Heart right ventricle (tissue), 16 donors: ENCODE measurements at regions not wholly inside any gene's neighbourhood (a gene's known extent, or its start where the extent isn't known, plus 50 kb on each side); places are given as distances from the start of the nearest gene placed in this dataset.

ENCODE experiments used
- ATAC-seq, 8 donors: fragments of 200-7000 bp; cut with Tn5 transposase; one replicate each; pipeline ENCODE4 v1.9.1; 2020; ENCODE audit warnings: mild to moderate bottlenecking in 8 of 8, moderate library complexity in 8 of 8, moderate number of reproducible peaks in 1 of 8
- DNase-seq, 2 donors: peaks; one replicate each; pipeline ENCODE4 v3.0.0-alpha.2; 2020
- H3K27ac ChIP-seq, 10 donors: fragments of 200-600 bp; sonication (generic) in 2 of 10; one replicate each; pipeline versions ENCODE4 v1.5.0 to v1.8.0; 2020 to 2022; ENCODE audit warnings: mild to moderate bottlenecking in 3 of 10
- H3K27me3 ChIP-seq, 7 donors: fragments of 200-600 bp; one replicate each; pipeline ENCODE4 v1.8.0; 2021 to 2022; ENCODE audit warnings: mild to moderate bottlenecking in 2 of 7
- H3K36me3 ChIP-seq, 9 donors: fragments of 200-600 bp; sonication (generic) in 1 of 9; one replicate each; pipeline versions ENCODE4 v1.5.0 to v1.8.0; 2020 to 2022; ENCODE audit warnings: mild to moderate bottlenecking in 2 of 9
- H3K4me1 ChIP-seq, 9 donors: fragments of 200-600 bp; sonication (generic) in 1 of 9; one replicate each; pipeline versions ENCODE4 v1.5.0 to v1.8.0; 2020 to 2022; ENCODE audit warnings: mild to moderate bottlenecking in 4 of 9
- H3K4me3 ChIP-seq, 10 donors: fragments of 200-600 bp; sonication (generic) in 2 of 10; one replicate each; pipeline versions ENCODE4 v1.5.0 to v1.8.0; 2020 to 2022; ENCODE audit warnings: mild to moderate bottlenecking in 7 of 10, moderate library complexity in 2 of 10
- H3K9me3 ChIP-seq, 11 donors: fragments of 200-600 bp in 10 of 11; sonication (generic) in 2 of 11; one replicate each; pipeline versions ENCODE4 v1.5.0 to v1.8.0; 2013 to 2022; ENCODE audit warnings: mild to moderate bottlenecking in 2 of 11, control low read depth in 1 of 11, moderate library complexity in 1 of 11
- WGBS, 2 donors: extraction: QIAGEN DNeasy Blood & Tissue Kit; methylation state at CpG; one replicate each; pipeline ENCODE4 v1.1.7; 2013; ENCODE audit warnings: inconsistent platforms in 1 of 2; 5-methylcytosine and 5-hydroxymethylcytosine counted together
- intact Hi-C, 10 donors: fragments of 100-400 bp; cut with DNase I; formaldehyde crosslinking; loops; one replicate each; pipeline versions ENCODE4 v1.11.1 to v1.14.2; 2022
- TF ChIP-seq, protein P1 (sequence below), 9 donors: fragments of 200-600 bp; sonication (generic) in 2 of 9; IDR thresholded peaks; one replicate each; pipeline versions ENCODE4 v1.5.0 to v1.8.0; 2021 to 2022; ENCODE audit warnings: antibody characterized with exemption in 9 of 9, mild to moderate bottlenecking in 5 of 9, moderate library complexity in 1 of 9
- donor health status: Arrhythmogenic right ventricular cardiomyopathy.
- donor health status: ischemic (EF 13 %, LVEDD 7.1; RV severe dilation, severe dysfunction).
- donor health status: healthy with polysubstance abuse.
- donor health status: DM: no; HTN: yes; CAD: no.
- donor health status: DM: no; HTN: no; CAD: no.
- donor health status: ischemic (EF 25% LVEDD 6.9; RV normal size, moderate dysfunction).
- donor health status: ischemic (EF 25% LVEDD 5.7; RV mildly dilated, moderate dysfunction).
- donor health status: healthy.
- donor health status: DM: yes; HTN: yes; CAD: no.
- donor health status: Ischemic cardiomyopathy.
- donor health status: ischemic (EF 35%, LVEDD 5.7; RV mildly dilated, moderate dysfunction).
- donor health status: nonischemic (EF 11% LVEDD 7.7; RV severe dilation, severe dysfunction).
- donor health status: DM: yes; HTN: yes; CAD: no.
- donor health status: PGD.
- donor health status: ischemic (EF 29% LVEDD 5.4; RV normal size, mild dysfunction).
- donor health status: nonischemic (EF 23%, LVEDD 6.1; RV moderate dilation, normal function).

DNA sequence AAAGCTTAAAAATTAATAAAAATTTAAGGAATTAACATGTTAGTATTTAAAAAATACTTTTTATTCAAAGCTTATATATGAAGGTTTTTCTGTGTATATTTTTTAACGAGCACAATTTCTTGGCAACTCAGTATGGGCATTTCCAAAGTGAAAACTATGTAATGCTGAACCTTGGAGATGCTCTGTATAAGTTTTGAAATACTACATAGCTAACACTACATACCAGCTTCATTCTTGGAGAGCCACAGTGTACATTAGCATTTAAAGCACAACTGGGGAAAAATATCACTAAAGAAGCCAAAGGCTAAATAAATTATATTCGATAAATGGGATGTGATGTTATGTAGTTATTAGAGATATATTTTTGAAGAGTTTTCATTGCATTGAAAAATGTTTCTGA is 446.5 kb downstream of the CCDC85A start:
- TF ChIP-seq, protein P1, sequence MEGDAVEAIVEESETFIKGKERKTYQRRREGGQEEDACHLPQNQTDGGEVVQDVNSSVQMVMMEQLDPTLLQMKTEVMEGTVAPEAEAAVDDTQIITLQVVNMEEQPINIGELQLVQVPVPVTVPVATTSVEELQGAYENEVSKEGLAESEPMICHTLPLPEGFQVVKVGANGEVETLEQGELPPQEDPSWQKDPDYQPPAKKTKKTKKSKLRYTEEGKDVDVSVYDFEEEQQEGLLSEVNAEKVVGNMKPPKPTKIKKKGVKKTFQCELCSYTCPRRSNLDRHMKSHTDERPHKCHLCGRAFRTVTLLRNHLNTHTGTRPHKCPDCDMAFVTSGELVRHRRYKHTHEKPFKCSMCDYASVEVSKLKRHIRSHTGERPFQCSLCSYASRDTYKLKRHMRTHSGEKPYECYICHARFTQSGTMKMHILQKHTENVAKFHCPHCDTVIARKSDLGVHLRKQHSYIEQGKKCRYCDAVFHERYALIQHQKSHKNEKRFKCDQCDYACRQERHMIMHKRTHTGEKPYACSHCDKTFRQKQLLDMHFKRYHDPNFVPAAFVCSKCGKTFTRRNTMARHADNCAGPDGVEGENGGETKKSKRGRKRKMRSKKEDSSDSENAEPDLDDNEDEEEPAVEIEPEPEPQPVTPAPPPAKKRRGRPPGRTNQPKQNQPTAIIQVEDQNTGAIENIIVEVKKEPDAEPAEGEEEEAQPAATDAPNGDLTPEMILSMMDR (IDR thresholded peaks at IDR 0.05): no peak
- 86 to 95% methylated on average over 2 of the region's 2 CpGs for WGBS, 2 donors
- Histone ChIP-seq H3K4me1 (no peaks in the 10 kb centered on the region), H3K9me3 (peaks cover 0 to 2% (median 0%) of the 10 kb centered on the region in 11 donors), H3K27ac (no peak overlapping the region), H3K27me3 (no peaks in the 10 kb centered on the region), H3K4me3 (no peak overlapping the region), H3K36me3 (no peaks in the 10 kb centered on the region)
- ATAC-seq: no peak
- intact Hi-C loops: no loop called here
- no peak for DNase-seq

DNA sequence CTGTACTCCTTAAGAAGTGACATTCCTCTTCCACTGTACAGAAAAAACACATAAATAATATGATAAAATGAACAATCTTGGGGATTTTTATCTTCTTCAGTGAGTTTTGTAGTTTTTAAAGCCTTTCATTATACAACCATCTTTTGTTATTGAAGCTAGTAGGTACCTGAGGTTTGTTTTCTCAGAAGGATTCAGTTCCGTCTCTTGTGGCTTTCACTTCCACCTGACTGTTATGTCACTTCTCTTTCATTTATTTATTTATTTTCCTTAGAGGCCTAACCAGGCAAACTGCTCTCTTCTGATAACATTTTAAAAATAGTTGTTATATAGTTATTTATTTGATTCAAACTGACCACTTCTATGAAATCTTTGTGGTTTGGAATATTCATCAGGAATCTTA is 464.2 kb downstream of the CCDC85A start:
- TF ChIP-seq, protein P1 (IDR thresholded peaks at IDR 0.05): no peak
- Histone ChIP-seq H3K27ac (no peak overlapping the region), H3K4me3 (no peak overlapping the region), H3K9me3 (no peaks in the 10 kb centered on the region), H3K4me1 (no peaks in the 10 kb centered on the region), H3K36me3 (no peaks in the 10 kb centered on the region), H3K27me3 (no peaks in the 10 kb centered on the region)
- DNase-seq (no peak), ATAC-seq (no peak)
- intact Hi-C loops: no loop called here
- WGBS, 2 donors: 79 to 85% methylated on average over 1 of the region's 1 CpG

DNA sequence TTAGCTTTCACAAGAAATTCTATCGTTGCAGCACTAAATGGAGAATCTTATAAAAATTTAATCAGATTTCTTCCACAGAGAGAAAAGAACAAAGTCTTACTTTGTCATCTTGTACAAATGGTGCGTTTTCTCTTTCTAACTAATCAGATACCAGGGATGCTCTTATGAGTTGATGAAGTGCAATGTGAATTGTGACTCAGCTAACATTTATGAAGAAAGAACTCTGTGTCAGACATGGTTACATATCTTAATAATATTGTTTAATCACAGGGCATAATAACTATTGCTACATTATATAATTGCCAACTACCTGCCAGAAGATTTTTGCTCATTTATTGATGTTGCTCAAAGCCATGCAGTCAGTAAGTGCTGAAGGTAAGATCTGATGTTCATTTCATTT is 465.0 kb downstream of the CCDC85A start:
- WGBS, 2 donors: 73 to 81% methylated on average over 2 of the region's 2 CpGs
- TF ChIP-seq, protein P1 (IDR thresholded peaks at IDR 0.05): no peak
- intact Hi-C loops: no loop called here
- Histone ChIP-seq H3K27ac (no peak overlapping the region), H3K36me3 (no peaks in the 10 kb centered on the region), H3K4me3 (no peak overlapping the region), H3K9me3 (no peaks in the 10 kb centered on the region), H3K27me3 (no peaks in the 10 kb centered on the region), H3K4me1 (no peaks in the 10 kb centered on the region)
- ATAC-seq (no peak), DNase-seq (no peak)

- H3K36me3 ChIP-seq: no peaks in the 10 kb centered on the region
- no peak overlapping the region for H3K27ac ChIP-seq
- no peaks in the 10 kb centered on the region for H3K27me3 ChIP-seq
- TF ChIP-seq, protein P1 (IDR thresholded peaks at IDR 0.05): no peak
- intact Hi-C loops: no loop called here
- no peaks in the 10 kb centered on the region for H3K4me1 ChIP-seq
- H3K4me3 ChIP-seq: no peak overlapping the region
- no peak for ATAC-seq
- DNase-seq: no peak
- peaks cover 0 to 8% (median 0%) of the 10 kb centered on the region in 11 donors for H3K9me3 ChIP-seq
Observed at GRCh38 chr2:56654936-56655335, 471.1 kb downstream of the CCDC85A start.

DNA sequence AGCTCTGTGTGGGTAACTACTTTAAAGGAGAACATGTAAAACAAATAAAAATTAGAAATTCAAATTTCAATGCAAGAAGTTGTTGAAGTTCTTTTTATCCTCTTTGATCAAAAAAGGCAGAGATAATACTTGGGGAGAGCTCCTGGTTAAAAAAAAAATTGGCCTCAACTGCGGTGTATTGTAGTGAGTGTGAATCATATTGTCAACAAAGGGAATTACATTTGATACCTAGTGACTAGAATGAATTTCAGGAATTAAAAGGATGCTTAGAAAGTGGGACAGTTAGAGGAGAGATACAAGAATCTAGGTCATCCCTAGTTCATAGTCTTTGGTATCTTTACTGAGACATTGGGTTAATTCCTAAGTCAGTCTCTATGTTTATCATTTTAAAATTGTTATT is 473.0 kb downstream of the CCDC85A start:
- no peak overlapping the region for H3K27ac ChIP-seq
- no peak for DNase-seq
- no peak for ATAC-seq
- no peaks in the 10 kb centered on the region for H3K36me3 ChIP-seq
- WGBS, 2 donors: 87 to 97% methylated on average over 1 of the region's 1 CpG
- intact Hi-C loops: no loop called here
- H3K4me1 ChIP-seq: no peaks in the 10 kb centered on the region
- H3K27me3 ChIP-seq: no peaks in the 10 kb centered on the region
- peaks cover 0 to 9% (median 0%) of the 10 kb centered on the region in 11 donors for H3K9me3 ChIP-seq
- TF ChIP-seq, protein P1 (IDR thresholded peaks at IDR 0.05): no peak
- no peak overlapping the region for H3K4me3 ChIP-seq
